GM10248 (cell line): ENCODE measurements at regions not wholly inside any gene's neighbourhood (a gene's known extent, or its start where the extent isn't known, plus 50 kb on each side); places are given as distances from the start of the nearest gene placed in this dataset.
"Not testable (repeated sequence)": the region's sequence is repeated elsewhere in the genome, so short reads cannot be mapped to it uniquely, and the experiment has no call there.

Experiments used
- CTCF ChIA-PET: fragments of 300-600 bp; sonication (Branson Sonifier 250); formaldehyde crosslinking; extraction: SDS; loops from one replicate; lab custom pipeline; 2021; ENCODE audit warnings: antibody characterized with exemption; lab: Yijun Ruan, JAX
- POLR2A ChIA-PET: fragments of 350-650 bp; sonication (Branson Sonifier 250); formaldehyde crosslinking; extraction: SDS; loops from one replicate; lab custom pipeline; 2020; ENCODE audit warnings: antibody characterized with exemption; lab: Yijun Ruan, JAX
- DNase-seq: peaks from one replicate; pipeline ENCODE4 v3.0.0; 2012; ENCODE audit errors: extremely low spot score
- CTCF ChIP-seq: IDR thresholded peaks from 2 replicates; pipeline ENCODE4 v1.5.1; 2012; ENCODE audit warnings: mild to moderate bottlenecking, low read depth; ENCODE audit errors: extremely low read depth, missing control alignments, control extremely low read depth

GRCh38 chr2:163984986-163985385 lies 249.2 kb upstream of the FIGN start:
- CTCF ChIA-PET, result interaction anchor here (1.1 to 1.2 kb wide), 2 partner anchors 18 to 26 kb away, joined by 3 read pairs; no protein-coding TSS in a partner anchor
- DNase-seq, result no peak
- POLR2A ChIA-PET, result no interaction called here
- TF ChIP-seq CTCF, result no peak

GRCh38 chr2:163983911-163984310 lies 248.1 kb upstream of the FIGN start:
- ChIA-PET CTCF (interaction anchor here (0.7 to 1.5 kb wide), 4 partner anchors 19 to 105 kb away, joined by 3 read pairs; no protein-coding TSS in a partner anchor), POLR2A (no interaction called here)
- no peak for DNase-seq
- no peak for TF ChIP-seq CTCF

GRCh38 chr2:163982938-163983337 lies 247.1 kb upstream of the FIGN start:
- CTCF ChIA-PET, result interaction anchor here (1.5 kb wide), 1 partner anchor 104 kb away, joined by 3 read pairs; no protein-coding TSS in a partner anchor
- TF ChIP-seq CTCF, result no peak
- POLR2A ChIA-PET, result no interaction called here

GRCh38 chr2:163974766-163975165 lies 239.0 kb upstream of the FIGN start:
- DNase-seq, result no peak
- CTCF ChIA-PET, result interaction anchor here (1.0 to 1.3 kb wide), 2 partner anchors 10 to 20 kb away, joined by 3 read pairs; no protein-coding TSS in a partner anchor
- POLR2A ChIA-PET, result no interaction called here
- no peak for TF ChIP-seq CTCF

More at GRCh38 chr2:163982938-163983337, 247.1 kb upstream of the FIGN start:
- DNase-seq, result no peak

- ChIA-PET CTCF (no interaction called here), POLR2A (no interaction called here)
- no peak for TF ChIP-seq CTCF
- DNase-seq, result no peak
These were observed 234.4 kb upstream of the FIGN start for GRCh38 chr2:163970058-163970813.

GRCh38 chr2:163964278-163964677 lies 228.5 kb upstream of the FIGN start:
- DNase-seq, POLR2A ChIA-PET: not testable (repeated sequence)
- CTCF ChIA-PET, result interaction anchor here (0.9 to 1.1 kb wide), 2 partner anchors 10 to 20 kb away, joined by 3 read pairs; no protein-coding TSS in a partner anchor

GRCh38 chr2:163953390-163953907 lies 217.6 kb upstream of the FIGN start:
- no peak for TF ChIP-seq CTCF
- ChIA-PET POLR2A (no interaction called here), CTCF (no interaction called here)
- no peak for DNase-seq
